ENCODE measurements at regions not wholly inside any gene's neighbourhood (a gene's known extent, or its start where the extent isn't known, plus 50 kb on each side); places are given as distances from the start of the nearest gene placed in this dataset.
"Not testable (repeated sequence)": the region's sequence is repeated elsewhere in the genome, so short reads cannot be mapped to it uniquely, and the experiment has no call there.

DNA sequence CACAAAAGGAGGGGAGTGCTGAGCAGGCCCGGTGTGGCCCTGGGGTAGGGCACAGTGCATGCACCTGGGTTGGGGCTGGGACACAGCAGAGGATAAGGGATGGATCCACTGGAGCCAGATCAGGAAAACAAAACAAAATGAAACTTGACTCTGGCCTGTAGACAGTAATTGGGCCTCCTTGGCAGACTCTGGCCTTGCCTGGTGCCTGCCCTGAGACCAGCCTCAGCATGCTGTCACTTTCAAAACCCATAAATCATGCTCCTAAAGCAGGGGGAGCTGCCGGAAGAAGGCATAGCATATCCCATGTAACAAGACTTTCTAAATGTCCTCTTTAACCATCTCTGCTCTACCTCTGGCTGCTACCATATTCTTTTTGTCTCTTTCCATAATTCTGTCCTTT is 61.1 kb upstream of the IGFBP5 start:
- Histone ChIP-seq H3K4me1 (ENCODE audit: insufficient read depth) (peaks cover 2% of the 10 kb centered on the region), H3K27me3 (no peaks in the 10 kb centered on the region), H3K27ac (no peak overlapping the region), H3K36me3 (no peaks in the 10 kb centered on the region), H3K4me3 (no peak overlapping the region), H3K9me3 (no peaks in the 10 kb centered on the region)
- DNase-seq = no peak
- TF ChIP-seq, protein P1, sequence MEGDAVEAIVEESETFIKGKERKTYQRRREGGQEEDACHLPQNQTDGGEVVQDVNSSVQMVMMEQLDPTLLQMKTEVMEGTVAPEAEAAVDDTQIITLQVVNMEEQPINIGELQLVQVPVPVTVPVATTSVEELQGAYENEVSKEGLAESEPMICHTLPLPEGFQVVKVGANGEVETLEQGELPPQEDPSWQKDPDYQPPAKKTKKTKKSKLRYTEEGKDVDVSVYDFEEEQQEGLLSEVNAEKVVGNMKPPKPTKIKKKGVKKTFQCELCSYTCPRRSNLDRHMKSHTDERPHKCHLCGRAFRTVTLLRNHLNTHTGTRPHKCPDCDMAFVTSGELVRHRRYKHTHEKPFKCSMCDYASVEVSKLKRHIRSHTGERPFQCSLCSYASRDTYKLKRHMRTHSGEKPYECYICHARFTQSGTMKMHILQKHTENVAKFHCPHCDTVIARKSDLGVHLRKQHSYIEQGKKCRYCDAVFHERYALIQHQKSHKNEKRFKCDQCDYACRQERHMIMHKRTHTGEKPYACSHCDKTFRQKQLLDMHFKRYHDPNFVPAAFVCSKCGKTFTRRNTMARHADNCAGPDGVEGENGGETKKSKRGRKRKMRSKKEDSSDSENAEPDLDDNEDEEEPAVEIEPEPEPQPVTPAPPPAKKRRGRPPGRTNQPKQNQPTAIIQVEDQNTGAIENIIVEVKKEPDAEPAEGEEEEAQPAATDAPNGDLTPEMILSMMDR (IDR thresholded peaks at IDR 0.05) = no peak
- TF ChIP-seq EP300 (IDR thresholded peaks at IDR 0.05) = no peak
- TF ChIP-seq POLR2A (IDR thresholded peaks at IDR 0.05) = no peak
- WGBS, 3 donors = 75 to 82% (median 80%) methylated on average over 2 of the region's 2 CpGs
- intact Hi-C loops (cut with DNase I) = no loop called here

DNA sequence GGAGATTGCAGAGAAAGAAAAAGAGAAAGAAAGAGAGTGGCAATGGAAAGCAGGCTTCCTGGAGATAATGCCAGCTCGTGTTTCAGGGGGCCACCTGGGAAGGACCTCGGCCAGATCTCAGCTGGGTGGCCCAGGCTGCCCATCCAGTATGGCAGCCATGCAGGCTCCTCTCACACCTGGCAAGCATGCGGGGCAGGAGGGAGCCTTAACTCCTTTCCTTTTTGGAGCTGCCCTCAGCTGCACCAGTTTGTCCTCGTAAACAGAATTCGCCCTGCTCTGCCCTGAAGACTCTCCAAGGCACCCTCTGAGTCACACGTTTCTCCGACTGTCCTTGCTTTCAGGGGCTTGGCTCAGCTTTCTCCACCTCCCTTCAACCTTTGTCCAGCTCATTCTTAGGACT is 59.5 kb upstream of the IGFBP5 start:
- Histone ChIP-seq H3K27ac (no peak overlapping the region), H3K27me3 (no peaks in the 10 kb centered on the region), H3K4me3 (no peak overlapping the region), H3K36me3 (no peaks in the 10 kb centered on the region), H3K9me3 (no peaks in the 10 kb centered on the region), H3K4me1 (ENCODE audit: insufficient read depth) (peaks cover 2% of the 10 kb centered on the region)
- DNase-seq = no peak
- TF ChIP-seq, protein P1 (IDR thresholded peaks at IDR 0.05) = no peak
- no peak for TF ChIP-seq EP300 (IDR thresholded peaks at IDR 0.05)
- no peak for TF ChIP-seq POLR2A (IDR thresholded peaks at IDR 0.05)
- intact Hi-C loops (cut with DNase I) = no loop called here
- WGBS, 3 donors = 91 to 97% (median 93%) methylated on average over 7 of the region's 7 CpGs

DNA sequence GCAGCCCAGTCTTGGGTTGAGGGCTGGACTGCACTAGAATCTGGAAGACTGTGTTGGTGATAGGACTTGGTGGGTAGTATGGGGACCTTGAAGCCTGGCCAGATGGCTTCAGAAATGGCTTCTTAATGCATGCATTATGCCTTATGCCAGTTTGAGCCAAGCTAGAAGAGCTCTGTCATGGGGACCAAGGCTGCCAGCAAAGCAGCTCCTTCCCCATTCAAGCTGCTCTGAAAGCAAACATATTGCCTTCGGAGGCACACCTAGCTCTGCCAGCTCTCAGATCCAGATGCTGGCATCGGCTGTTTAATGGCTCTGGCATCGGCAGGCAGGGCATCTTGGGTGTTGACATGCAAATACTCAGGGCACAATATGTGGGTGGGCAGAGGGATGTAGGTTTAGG is 59.0 kb upstream of the IGFBP5 start:
- WGBS, 3 donors = 86 to 94% (median 87%) methylated on average over 3 of the region's 3 CpGs
- Histone ChIP-seq H3K4me3 (no peak overlapping the region), H3K36me3 (no peaks in the 10 kb centered on the region), H3K4me1 (ENCODE audit: insufficient read depth) (peaks cover 2% of the 10 kb centered on the region), H3K27me3 (no peaks in the 10 kb centered on the region), H3K27ac (no peak overlapping the region), H3K9me3 (no peaks in the 10 kb centered on the region)
- no peak for DNase-seq
- intact Hi-C loops (cut with DNase I) = no loop called here
- TF ChIP-seq EP300 (IDR thresholded peaks at IDR 0.05) (no peak), POLR2A (IDR thresholded peaks at IDR 0.05) (no peak)
- TF ChIP-seq, protein P1 (IDR thresholded peaks at IDR 0.05) = no peak

DNA sequence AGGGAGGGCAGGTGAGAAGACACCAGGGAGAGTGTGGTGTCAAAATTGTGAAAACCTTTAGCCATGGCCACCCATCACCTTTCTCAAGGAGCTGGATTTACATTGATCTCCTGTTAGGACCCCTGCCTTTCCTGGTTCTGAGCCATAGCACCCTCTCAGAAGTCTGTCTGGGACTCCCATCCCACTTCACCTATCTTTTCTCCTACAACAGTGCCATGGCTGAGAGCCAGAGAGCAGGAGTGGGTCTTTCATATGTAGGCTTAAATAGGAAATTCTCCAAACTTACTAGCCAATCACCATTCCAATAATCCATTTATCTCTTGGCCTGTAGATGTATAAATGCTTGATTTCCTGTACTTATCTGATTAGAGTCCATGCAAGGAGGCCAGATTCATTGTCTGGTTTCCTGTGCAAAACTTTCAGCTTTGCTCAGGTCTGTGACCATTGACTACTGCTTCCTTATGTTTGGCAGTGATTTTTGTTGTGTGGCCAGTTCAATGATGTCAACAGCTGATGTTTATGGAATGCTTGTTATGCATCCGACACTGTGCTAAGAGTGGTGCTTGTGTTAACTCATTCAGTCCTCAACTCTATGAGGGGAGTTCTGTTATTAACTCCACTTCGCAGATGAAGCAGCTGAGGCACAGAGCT is 57.6 kb upstream of the IGFBP5 start:
- H3K27me3 ChIP-seq = no peaks in the 10 kb centered on the region
- H3K4me1 ChIP-seq (ENCODE audit: insufficient read depth) = peaks cover 2% of the 10 kb centered on the region
- intact Hi-C loops (cut with DNase I) = no loop called here
- H3K4me3 ChIP-seq = no peak overlapping the region
- no peaks in the 10 kb centered on the region for H3K36me3 ChIP-seq
- no peaks in the 10 kb centered on the region for H3K9me3 ChIP-seq
- 50 to 54% (median 52%) methylated on average over 2 of the region's 2 CpGs for WGBS, 3 donors
- DNase-seq = no peak
- TF ChIP-seq, protein P1 (IDR thresholded peaks at IDR 0.05) = no peak
- TF ChIP-seq POLR2A (IDR thresholded peaks at IDR 0.05) = no peak
- no peak for TF ChIP-seq EP300 (IDR thresholded peaks at IDR 0.05)
- no peak overlapping the region for H3K27ac ChIP-seq

DNA sequence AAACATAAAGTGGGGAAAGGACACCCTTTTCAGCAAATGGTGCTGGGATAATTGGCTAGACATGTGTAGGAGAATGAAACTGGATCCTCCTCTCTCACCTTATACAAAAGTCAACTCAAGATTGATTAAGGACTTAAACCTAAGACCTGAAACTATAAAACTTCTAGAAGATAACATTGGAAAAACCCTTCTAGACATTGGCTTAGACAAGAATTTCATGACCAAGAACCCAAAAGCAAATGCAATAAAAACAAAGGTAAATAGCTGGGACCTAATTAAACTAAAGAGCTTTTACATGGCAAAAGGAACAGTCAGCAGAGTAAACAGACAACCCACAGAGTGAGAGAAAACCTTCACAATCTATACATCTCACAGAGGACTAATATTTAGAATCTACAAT is 55.4 kb upstream of the IGFBP5 start:
- H3K4me3 ChIP-seq; intact Hi-C loops (cut with DNase I); H3K27ac ChIP-seq; H3K9me3 ChIP-seq; H3K27me3 ChIP-seq; H3K36me3 ChIP-seq; H3K4me1 ChIP-seq (ENCODE audit: insufficient read depth); DNase-seq: not testable (repeated sequence)

DNA sequence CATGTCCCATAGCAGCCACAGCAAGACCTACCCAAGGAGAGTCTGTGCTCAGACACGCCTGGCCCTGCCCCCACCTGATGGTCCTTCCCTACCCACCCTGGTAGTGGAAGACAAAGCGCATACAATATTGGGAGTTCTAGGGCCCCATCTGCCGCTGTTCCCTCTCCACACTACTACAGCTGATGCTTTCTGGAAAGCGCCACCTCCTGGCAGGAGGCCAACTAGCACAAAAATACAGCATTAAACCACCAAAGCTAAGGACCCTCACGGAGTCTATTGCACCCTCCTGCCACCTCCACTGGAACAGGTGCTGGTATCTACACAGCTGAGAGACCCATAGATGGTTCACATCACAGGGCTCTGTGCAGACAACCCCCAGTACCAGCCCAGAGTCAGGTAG is 50.9 kb upstream of the IGFBP5 start:
- WGBS, 3 donors = 95 to 99% (median 97%) methylated on average over 5 of the region's 5 CpGs

More for the DNA sequence above, 50.9 kb upstream of the IGFBP5 start:
- H3K9me3 ChIP-seq; H3K27ac ChIP-seq; H3K27me3 ChIP-seq; H3K4me1 ChIP-seq (ENCODE audit: insufficient read depth); H3K4me3 ChIP-seq; DNase-seq; H3K36me3 ChIP-seq; intact Hi-C loops (cut with DNase I): not testable (repeated sequence)
